CD4-positive, alpha-beta memory T cell (primary cell): ENCODE measurements at regions not wholly inside any gene's neighbourhood (a gene's known extent, or its start where the extent isn't known, plus 50 kb on each side); places are given as distances from the start of the nearest gene placed in this dataset.
A peak's percentile ranks its signal among the peaks of the same experiment; 100 is the strongest.

Experiments
- CTCF ChIA-PET: fragments of 350-600 bp; sonication (Branson Sonifier 250); formaldehyde crosslinking; loops from one replicate; lab custom pipeline; 2021; ENCODE audit warnings: inconsistent platforms; ENCODE audit not compliant: partially characterized antibody; lab: Charles Lee
- POLR2A ChIA-PET: fragments of 350-600 bp; sonication (Branson Sonifier 250); formaldehyde crosslinking; loops from one replicate; lab custom pipeline; 2021; ENCODE audit not compliant: partially characterized antibody; lab: Charles Lee
- DNase-seq, 5 donors: peaks; one replicate each; pipeline versions ENCODE4 v3.0.0 to v3.0.0-alpha.2; 2020 to 2022; ENCODE audit warnings: mixed read lengths in 1 of 5
- H3K27ac ChIP-seq: one replicate; pipeline ENCODE4 v1.7.0; 2013; ENCODE audit warnings: low read depth, low read length
- H3K27me3 ChIP-seq: 2 replicates; pipeline ENCODE4 v1.7.0; 2013; ENCODE audit warnings: mild to moderate bottlenecking, low read length, moderate library complexity; ENCODE audit not compliant: insufficient read depth
- H3K36me3 ChIP-seq: 2 replicates; pipeline ENCODE4 v1.7.0; 2013; ENCODE audit warnings: mild to moderate bottlenecking, low read length, moderate library complexity; ENCODE audit not compliant: insufficient read depth
- H3K4me1 ChIP-seq: 2 replicates; pipeline ENCODE4 v1.7.0; 2013; ENCODE audit warnings: mild to moderate bottlenecking, low read length, moderate library complexity; ENCODE audit not compliant: insufficient read depth
- H3K4me3 ChIP-seq, 2 donors: one replicate each; pipeline ENCODE4 v1.7.0; 2013; ENCODE audit warnings: low read length in 2 of 2, mild to moderate bottlenecking in 1 of 2
- H3K9me3 ChIP-seq, 2 donors: one replicate each; pipeline ENCODE4 v1.7.0; 2013; ENCODE audit warnings: low read length in 2 of 2, control low read depth in 1 of 2; ENCODE audit not compliant: control insufficient read depth in 1 of 2
- H3K27ac Mint-ChIP-seq, 7 donors: one replicate each; pipeline ENCODE4 v1.8.0; 2020 to 2021; ENCODE audit warnings: mixed read lengths in 7 of 7, mild to moderate bottlenecking in 6 of 7, inconsistent platforms in 3 of 7, moderate library complexity in 3 of 7
- H3K27me3 Mint-ChIP-seq, 2 donors: one replicate each; pipeline ENCODE4 v1.8.0; 2020 to 2021; ENCODE audit warnings: mixed read lengths in 2 of 2
- H3K36me3 Mint-ChIP-seq, 2 donors: one replicate each; pipeline ENCODE4 v1.8.0; 2020 to 2021; ENCODE audit warnings: mixed read lengths in 2 of 2, inconsistent platforms in 1 of 2, mild to moderate bottlenecking in 1 of 2
- H3K4me1 Mint-ChIP-seq, 4 donors: one replicate each; pipeline ENCODE4 v1.8.0; 2020 to 2021; ENCODE audit warnings: mixed read lengths in 4 of 4, mild to moderate bottlenecking in 1 of 4
- H3K4me3 Mint-ChIP-seq, 8 donors: one replicate each; pipeline ENCODE4 v1.8.0; 2020 to 2021; ENCODE audit warnings: mixed read lengths in 8 of 8, mild to moderate bottlenecking in 7 of 8, moderate library complexity in 6 of 8, inconsistent platforms in 3 of 8
- H3K9me3 Mint-ChIP-seq, 8 donors: one replicate each; pipeline ENCODE4 v1.8.0; 2020 to 2021; ENCODE audit warnings: mixed read lengths in 8 of 8, mild to moderate bottlenecking in 5 of 8, inconsistent platforms in 3 of 8, moderate library complexity in 1 of 8
- intact Hi-C: fragments of 100-400 bp; cut with micrococcal nuclease; formaldehyde crosslinking; loops from one replicate; pipeline ENCODE4 v1.15.1; 2023

DNA sequence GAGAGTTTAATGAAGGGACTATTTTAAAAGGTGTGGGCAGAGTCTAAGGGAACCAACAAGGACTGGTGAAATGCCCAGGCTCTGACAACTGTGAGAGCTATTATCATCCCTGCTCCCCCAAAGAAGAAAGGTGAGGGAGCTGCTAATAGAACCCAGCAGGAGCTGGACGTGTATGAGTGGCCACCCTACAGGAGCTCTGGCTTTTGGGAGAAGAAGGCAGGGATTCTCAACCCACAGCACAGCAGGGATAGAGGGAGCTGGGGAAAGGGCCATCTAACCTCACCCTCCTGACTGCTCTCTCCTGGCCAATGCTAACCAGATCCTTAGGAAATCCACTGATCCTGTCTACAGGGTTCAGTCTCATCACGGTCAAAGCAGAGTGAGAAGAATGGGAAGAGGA is 57.1 kb downstream of the GRIN2B start:
- H3K27ac ChIP-seq: no peak overlapping the region
- H3K27me3 ChIP-seq: no peaks in the 10 kb centered on the region
- no peak overlapping the region for H3K4me3 ChIP-seq
- no peaks in the 10 kb centered on the region for H3K36me3 ChIP-seq
- no peaks in the 10 kb centered on the region for H3K4me1 ChIP-seq
- H3K9me3 ChIP-seq: no peaks in the 10 kb centered on the region
- peaks cover 0 to 4% (median under 1%) of the 10 kb centered on the region in 8 donors for H3K9me3 Mint-ChIP-seq
- H3K4me3 Mint-ChIP-seq: no peak overlapping the region
- no peaks in the 10 kb centered on the region for H3K36me3 Mint-ChIP-seq
- H3K4me1 Mint-ChIP-seq: no peaks in the 10 kb centered on the region
- H3K27ac Mint-ChIP-seq: no peak overlapping the region
- peaks cover 0 to 5% of the 10 kb centered on the region in 2 donors for H3K27me3 Mint-ChIP-seq
- no peak for DNase-seq
- CTCF ChIA-PET: no interaction called here
- POLR2A ChIA-PET: no interaction called here
- intact Hi-C loops: no loop called here

DNA sequence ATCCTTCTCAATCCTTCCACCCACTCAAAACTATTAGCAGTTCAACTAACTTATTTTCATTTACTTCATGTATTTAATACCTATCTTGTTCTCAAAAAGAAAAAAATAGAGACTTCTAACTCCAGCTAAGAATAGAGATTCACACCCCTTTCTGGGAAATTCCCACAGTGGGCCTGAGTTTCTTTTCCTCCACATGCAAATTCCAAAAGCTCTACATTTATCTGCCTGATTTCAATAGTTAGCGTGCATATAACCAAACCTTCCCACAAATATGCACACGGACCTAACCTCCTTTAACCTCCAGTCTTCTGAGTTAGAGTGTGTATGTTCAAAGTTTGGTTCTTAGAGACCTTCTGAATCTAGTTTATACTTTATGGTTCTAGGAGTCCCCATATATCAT is 62.5 kb downstream of the GRIN2B start:
- intact Hi-C loops: no loop called here
- no peaks in the 10 kb centered on the region for H3K4me1 Mint-ChIP-seq
- CTCF ChIA-PET: no interaction called here
- POLR2A ChIA-PET: no interaction called here
- H3K36me3 ChIP-seq: no peaks in the 10 kb centered on the region
- no peaks in the 10 kb centered on the region for H3K27me3 Mint-ChIP-seq
- no peak overlapping the region for H3K4me3 ChIP-seq
- DNase-seq: no peak
- no peak overlapping the region for H3K27ac ChIP-seq
- H3K27me3 ChIP-seq: no peaks in the 10 kb centered on the region
- peaks cover 0 to 5% (median 0%) of the 10 kb centered on the region in 8 donors for H3K9me3 Mint-ChIP-seq
- no peaks in the 10 kb centered on the region for H3K4me1 ChIP-seq
- no peaks in the 10 kb centered on the region for H3K36me3 Mint-ChIP-seq
- H3K9me3 ChIP-seq: no peaks in the 10 kb centered on the region
- H3K4me3 Mint-ChIP-seq: no peak overlapping the region
- no peak overlapping the region for H3K27ac Mint-ChIP-seq

DNA sequence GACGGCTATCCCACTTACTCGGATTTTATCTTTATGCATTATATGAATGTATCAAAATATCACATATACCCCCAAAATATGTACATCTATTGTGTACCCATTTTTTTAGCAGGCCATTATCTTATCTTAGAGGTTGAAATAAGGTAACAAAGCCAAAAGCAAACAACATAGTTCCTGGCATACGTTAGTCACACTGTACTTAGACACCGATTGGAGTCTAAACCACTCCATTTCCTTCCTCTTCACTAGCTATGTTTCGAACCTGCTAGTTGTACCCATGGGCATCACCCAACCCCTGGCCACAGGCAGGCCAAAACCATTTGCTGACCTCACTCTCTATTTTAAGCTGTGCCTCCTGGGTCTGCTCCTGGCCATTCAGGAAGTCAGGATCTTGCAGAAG is 66.3 kb downstream of the GRIN2B start:
- ChIA-PET POLR2A (no interaction called here), CTCF (no interaction called here)
- no peak overlapping the region for H3K27ac ChIP-seq
- peaks cover 0 to 2% of the 10 kb centered on the region in 2 donors for H3K27me3 Mint-ChIP-seq
- H3K36me3 Mint-ChIP-seq: no peaks in the 10 kb centered on the region
- no peak overlapping the region for H3K4me3 Mint-ChIP-seq
- no peaks in the 10 kb centered on the region for H3K4me1 ChIP-seq
- H3K4me3 ChIP-seq: no peak overlapping the region
- no peaks in the 10 kb centered on the region for H3K36me3 ChIP-seq
- no peaks in the 10 kb centered on the region for H3K4me1 Mint-ChIP-seq
- peaks cover 0 to 5% (median 0%) of the 10 kb centered on the region in 8 donors for H3K9me3 Mint-ChIP-seq
- intact Hi-C loops: no loop called here
- H3K9me3 ChIP-seq: no peaks in the 10 kb centered on the region
- H3K27me3 ChIP-seq: no peaks in the 10 kb centered on the region
- H3K27ac Mint-ChIP-seq: no peak overlapping the region
- no peak for DNase-seq

DNA sequence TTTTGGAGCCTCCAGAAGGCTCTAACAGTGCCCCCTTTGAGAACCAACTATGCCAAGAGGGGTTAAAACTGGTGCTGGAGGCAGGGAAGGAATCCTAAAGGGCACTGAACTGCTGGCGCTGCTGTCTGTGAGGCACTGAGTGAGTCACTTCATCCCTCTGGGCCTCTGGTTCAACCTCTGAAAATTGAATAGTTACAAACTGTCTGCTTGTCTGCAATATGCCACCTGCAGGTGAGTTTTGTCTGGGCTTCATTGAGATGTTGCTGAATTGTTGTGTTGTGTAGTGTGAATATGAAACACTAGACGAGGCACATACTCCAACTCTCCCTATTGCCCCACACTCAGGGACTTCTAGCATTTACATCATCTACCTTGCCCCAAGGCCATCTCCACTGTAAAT is 68.0 kb downstream of the GRIN2B start:
- ChIA-PET CTCF (no interaction called here), POLR2A (no interaction called here)
- Mint-ChIP-seq H3K27me3 (peaks cover 0 to 2% of the 10 kb centered on the region in 2 donors), H3K27ac (no peak overlapping the region), H3K4me1 (no peaks in the 10 kb centered on the region), H3K9me3 (peaks cover 0 to 5% (median 0%) of the 10 kb centered on the region in 8 donors), H3K36me3 (no peaks in the 10 kb centered on the region), H3K4me3 (no peak overlapping the region)
- H3K36me3 ChIP-seq: no peaks in the 10 kb centered on the region
- H3K27me3 ChIP-seq: no peaks in the 10 kb centered on the region
- intact Hi-C loops: no loop called here
- H3K4me1 ChIP-seq: no peaks in the 10 kb centered on the region
- no peak for DNase-seq
- H3K27ac ChIP-seq: no peak overlapping the region
- H3K9me3 ChIP-seq: no peaks in the 10 kb centered on the region
- no peak overlapping the region for H3K4me3 ChIP-seq

DNA sequence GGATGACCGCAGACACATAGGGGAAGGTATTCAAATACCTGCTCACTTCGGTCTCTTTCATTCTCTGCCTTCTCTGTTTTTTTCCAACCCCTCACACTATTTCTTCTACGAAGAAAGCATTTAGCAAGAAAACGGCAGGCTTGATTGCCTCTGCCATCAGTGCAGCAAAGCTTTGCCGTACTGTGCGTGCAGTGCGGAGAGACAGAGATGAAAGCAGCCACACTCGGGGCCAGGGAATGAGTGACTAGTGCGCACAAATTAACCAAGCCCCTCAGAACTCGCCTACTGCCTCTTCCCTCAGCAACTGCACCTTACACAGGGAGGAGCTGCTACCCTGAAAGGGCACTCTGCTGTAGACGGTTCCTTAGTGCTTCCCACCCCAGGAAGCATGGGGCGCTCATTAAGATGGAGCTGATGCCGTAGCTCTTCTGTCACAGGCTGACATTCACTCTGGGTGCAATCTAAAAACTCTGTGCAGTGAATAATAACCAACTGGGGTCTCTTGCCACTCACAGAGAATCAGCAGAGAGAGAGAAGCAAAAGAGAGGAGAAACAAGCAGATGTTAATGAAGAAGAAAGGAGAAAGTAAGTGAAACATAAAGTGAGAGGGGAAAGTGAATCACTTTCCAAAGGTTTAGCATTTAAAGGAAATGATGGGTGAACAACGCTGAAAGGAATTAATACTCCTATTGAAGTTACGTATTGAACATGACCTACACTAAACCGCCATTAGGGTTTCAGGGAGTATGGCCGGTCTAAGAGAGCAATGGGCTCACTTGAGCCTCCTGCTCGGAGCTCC is 69.4 kb downstream of the GRIN2B start:
- Mint-ChIP-seq H3K4me3 (no peak overlapping the region), H3K4me1 (no peaks in the 10 kb centered on the region), H3K36me3 (no peaks in the 10 kb centered on the region), H3K27ac (peak overlapping the region in 1 of 7 donors; percentile 12), H3K9me3 (peaks cover 0 to 5% (median under 1%) of the 10 kb centered on the region in 8 donors), H3K27me3 (peaks cover 0 to 2% of the 10 kb centered on the region in 2 donors)
- intact Hi-C loops: no loop called here
- CTCF ChIA-PET: no interaction called here
- Histone ChIP-seq H3K4me1 (no peaks in the 10 kb centered on the region), H3K9me3 (no peaks in the 10 kb centered on the region), H3K27ac (no peak overlapping the region), H3K4me3 (no peak overlapping the region), H3K27me3 (no peaks in the 10 kb centered on the region), H3K36me3 (no peaks in the 10 kb centered on the region)
- POLR2A ChIA-PET: no interaction called here
- DNase-seq: no peak

DNA sequence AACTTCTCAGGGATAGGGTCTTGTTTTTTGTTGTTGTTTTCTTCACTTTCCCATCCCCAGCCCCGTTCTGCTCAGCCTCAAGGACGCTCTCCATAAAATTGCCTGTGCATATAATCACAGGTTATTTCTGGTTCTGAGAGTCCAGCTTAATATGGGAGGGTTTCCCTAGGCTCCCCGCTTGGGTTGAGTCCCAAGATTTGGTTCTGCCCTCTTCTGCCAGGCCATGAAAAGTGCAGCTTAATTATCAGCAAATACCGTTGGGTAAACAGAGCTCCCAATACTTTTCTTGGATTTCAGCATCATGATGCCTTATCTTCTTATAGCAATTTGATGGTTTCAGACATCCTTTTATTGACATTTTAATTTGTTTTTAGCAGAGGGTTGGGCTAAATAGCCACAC is 75.6 kb downstream of the GRIN2B start:
- CTCF ChIA-PET: no interaction called here
- H3K27ac ChIP-seq: no peak overlapping the region
- Mint-ChIP-seq H3K4me1 (no peaks in the 10 kb centered on the region), H3K36me3 (no peaks in the 10 kb centered on the region), H3K27me3 (peaks cover 1 to 2% of the 10 kb centered on the region in 2 donors), H3K9me3 (peaks cover 0 to 8% (median 3%) of the 10 kb centered on the region in 8 donors), H3K4me3 (no peak overlapping the region), H3K27ac (no peak overlapping the region)
- H3K27me3 ChIP-seq: no peaks in the 10 kb centered on the region
- intact Hi-C loops: no loop called here
- DNase-seq: no peak
- H3K4me3 ChIP-seq: no peak overlapping the region
- POLR2A ChIA-PET: no interaction called here
- H3K4me1 ChIP-seq: no peaks in the 10 kb centered on the region
- no peaks in the 10 kb centered on the region for H3K36me3 ChIP-seq
- H3K9me3 ChIP-seq: no peaks in the 10 kb centered on the region

DNA sequence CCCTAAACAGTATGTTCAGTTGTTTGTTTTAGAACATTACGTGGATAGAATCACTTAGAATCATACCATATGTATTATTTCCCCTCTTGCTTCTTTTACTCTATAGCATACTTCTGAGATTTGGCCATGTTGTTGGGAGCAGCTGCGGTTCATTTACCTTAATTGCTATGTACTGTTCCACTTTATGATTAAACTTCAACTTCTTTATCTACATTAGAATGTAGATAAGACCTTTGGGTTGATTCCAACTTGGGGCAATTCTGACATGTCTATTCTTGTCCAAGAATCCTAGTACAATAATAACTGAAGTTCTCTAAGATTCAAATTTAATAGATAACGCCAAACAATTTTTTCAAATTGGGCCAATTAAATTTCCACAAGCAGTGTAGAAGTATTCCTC is 80.7 kb downstream of the GRIN2B start:
- Mint-ChIP-seq H3K4me1 (no peaks in the 10 kb centered on the region), H3K36me3 (no peaks in the 10 kb centered on the region), H3K9me3 (peaks cover 0 to 6% (median 3%) of the 10 kb centered on the region in 8 donors), H3K27me3 (peaks cover 0 to 1% of the 10 kb centered on the region in 2 donors), H3K4me3 (no peak overlapping the region), H3K27ac (no peak overlapping the region)
- Histone ChIP-seq H3K27ac (no peak overlapping the region), H3K36me3 (no peaks in the 10 kb centered on the region), H3K4me3 (no peak overlapping the region), H3K27me3 (no peaks in the 10 kb centered on the region), H3K4me1 (no peaks in the 10 kb centered on the region), H3K9me3 (no peaks in the 10 kb centered on the region)
- DNase-seq: no peak
- intact Hi-C loops: no loop called here
- CTCF ChIA-PET: no interaction called here
- POLR2A ChIA-PET: no interaction called here
